Anterior cingulate cortex (tissue), 58 donors: ENCODE measurements at regions not wholly inside any gene's neighbourhood (a gene's known extent, or its start where the extent isn't known, plus 50 kb on each side); places are given as distances from the start of the nearest gene placed in this dataset.
A peak's percentile ranks its signal among the peaks of the same experiment; 100 is the strongest.
"Not testable (repeated sequence)": the region's sequence is repeated elsewhere in the genome, so short reads cannot be mapped to it uniquely, and the experiment has no call there.

Experiments
- DNase-seq, 58 donors: peaks; one replicate each; lab custom pipeline; 2025; lab: John Stamatoyannopoulos, UW

GRCh38 chr18:59038295-59039039 is 101.2 kb upstream of the SEC11C start:
- no peak for DNase-seq

- DNase-seq, result not testable (repeated sequence)
Observed at GRCh38 chr18:59039040-59039320, 100.7 kb upstream of the SEC11C start.

- no peak for DNase-seq
Observed at GRCh38 chr18:59039449-59039848, 100.2 kb upstream of the SEC11C start.

GRCh38 chr18:59040770-59041148 is 98.9 kb upstream of the SEC11C start:
- DNase-seq, result no peak

GRCh38 chr18:59041296-59041695 is 98.4 kb upstream of the SEC11C start:
- no peak for DNase-seq

GRCh38 chr18:59041819-59042815 is 97.6 kb upstream of the SEC11C start:
- peak in 48 of 58 donors; percentile 12 to 83 (median 46) for DNase-seq

- no peak for DNase-seq
Observed at GRCh38 chr18:59044855-59045254, 94.8 kb upstream of the SEC11C start.

- DNase-seq, result no peak
Observed at GRCh38 chr18:59047321-59048047, 92.2 kb upstream of the SEC11C start.

GRCh38 chr18:59048048-59048363 is 91.7 kb upstream of the SEC11C start:
- no peak for DNase-seq

- no peak for DNase-seq
Observed at GRCh38 chr18:59048378-59048777, 91.3 kb upstream of the SEC11C start.

GRCh38 chr18:59049721-59050660 is 89.7 kb upstream of the SEC11C start:
- DNase-seq, result no peak

GRCh38 chr18:59050661-59051057 is 89.0 kb upstream of the SEC11C start:
- DNase-seq, result no peak

GRCh38 chr18:59051470-59052165 is 88.1 kb upstream of the SEC11C start:
- peak in 4 of 58 donors; percentile 20 to 28 (median 25) for DNase-seq

GRCh38 chr18:59052965-59053820 is 86.5 kb upstream of the SEC11C start:
- no peak for DNase-seq

- no peak for DNase-seq
Observed at GRCh38 chr18:59054496-59055287, 85.0 kb upstream of the SEC11C start.

- DNase-seq, result no peak
Observed at GRCh38 chr18:59055345-59056032, 84.2 kb upstream of the SEC11C start.
